PC-3 (cell line): ENCODE measurements at regions not wholly inside any gene's neighbourhood (a gene's known extent, or its start where the extent isn't known, plus 50 kb on each side); places are given as distances from the start of the nearest gene placed in this dataset.
A peak's percentile ranks its signal among the peaks of the same experiment; 100 is the strongest.

Experiments used
- ATAC-seq: fragments of 200-7000 bp; cut with Tn5 transposase; 2 replicates; pipeline ENCODE4 v1.9.1; 2020; ENCODE audit warnings: mild to moderate bottlenecking, moderate library complexity
- BruUV-seq: library from RNA; stranded (reverse); fragments of 400-500 nt; replicated peaks from 2 replicates; lab custom pipeline; 2021; lab: Mats Ljungman, UMichigan
- CTCF ChIA-PET: fragments of 300-600 bp; sonication (Branson Sonifier 250); formaldehyde crosslinking; loops from one replicate; lab custom pipeline; 2022; ENCODE audit warnings: antibody characterized with exemption; lab: Charles Lee
- POLR2A ChIA-PET: fragments of 300-600 bp; sonication (Branson Sonifier 250); formaldehyde crosslinking; loops from one replicate; lab custom pipeline; 2022; ENCODE audit warnings: antibody characterized with exemption; ENCODE audit not compliant: unreplicated experiment; lab: Charles Lee
- DNase-seq: peaks from one replicate; pipeline ENCODE4 v3.0.0-alpha.2; 2015
- H2AFZ ChIP-seq: fragments of 300-600 bp; sonication (generic); 2 replicates; pipeline ENCODE4 v1.6.0; 2016; ENCODE audit warnings: antibody characterized with exemption, low read length
- H3F3A ChIP-seq: fragments of 300-600 bp; sonication (generic); one replicate; pipeline ENCODE4 v1.6.0; 2017; ENCODE audit warnings: antibody characterized with exemption, low read length, control low read depth, mild to moderate bottlenecking; ENCODE audit not compliant: unreplicated experiment
- H3K27ac ChIP-seq: fragments of 300-600 bp; sonication (generic); 2 replicates; pipeline ENCODE4 v1.5.1; 2016; ENCODE audit warnings: mild to moderate bottlenecking, low read length
- H3K27me3 ChIP-seq: fragments of 300-600 bp; sonication (generic); 2 replicates; pipeline ENCODE4 v1.6.1; 2016; ENCODE audit warnings: low read length, mixed read lengths
- H3K36me3 ChIP-seq: fragments of 300-600 bp; sonication (generic); 2 replicates; pipeline ENCODE4 v1.6.1; 2016; ENCODE audit warnings: low read depth, mixed run types, low read length, mixed read lengths
- H3K4me1 ChIP-seq: fragments of 300-600 bp; sonication (generic); 2 replicates; pipeline ENCODE4 v1.5.1; 2016; ENCODE audit warnings: low read length; ENCODE audit not compliant: insufficient read depth
- H3K4me2 ChIP-seq: fragments of 300-600 bp; sonication (generic); 2 replicates; pipeline ENCODE4 v1.6.0; 2016; ENCODE audit warnings: low read length
- H3K4me3 ChIP-seq: fragments of 300-600 bp; sonication (generic); 2 replicates; pipeline ENCODE4 v1.5.1; 2016; ENCODE audit warnings: mild to moderate bottlenecking, low read length, mixed read lengths
- H3K79me2 ChIP-seq: fragments of 300-600 bp; sonication (generic); 2 replicates; pipeline ENCODE4 v1.6.1; 2017; ENCODE audit warnings: low read length, mixed read lengths
- H3K9ac ChIP-seq: fragments of 300-600 bp; sonication (generic); 2 replicates; pipeline ENCODE4 v1.6.0; 2016; ENCODE audit warnings: mild to moderate bottlenecking, low read length
- H3K9me2 ChIP-seq: fragments of 300-600 bp; sonication (generic); replicated peaks from 2 replicates; pipeline ENCODE4 v1.6.1; 2016; ENCODE audit warnings: mixed run types, low read length, mixed read lengths
- H3K9me3 ChIP-seq: fragments of 300-600 bp; sonication (generic); 2 replicates; pipeline ENCODE4 v1.6.1; 2016; ENCODE audit warnings: low read length, mixed read lengths
- H4K20me1 ChIP-seq: fragments of 300-600 bp; sonication (generic); 2 replicates; pipeline ENCODE4 v1.6.1; 2016; ENCODE audit warnings: low read length, mixed read lengths
- CTCF ChIP-seq: fragments of 300-600 bp; sonication (generic); conservative IDR thresholded peaks from 2 replicates; pipeline ENCODE4 v1.5.1; 2017; ENCODE audit warnings: antibody characterized with exemption, low read depth, mild to moderate bottlenecking, low read length
- EZH2 ChIP-seq: fragments of 300-600 bp; sonication (generic); IDR thresholded peaks from one replicate; pipeline ENCODE4 v1.6.1; 2017; ENCODE audit warnings: antibody characterized with exemption, mild to moderate bottlenecking, low read length; ENCODE audit not compliant: unreplicated experiment
- EZH2phosphoT487 ChIP-seq: fragments of 300-600 bp; sonication (generic); IDR thresholded peaks from 2 replicates; pipeline ENCODE4 v1.6.1; 2018; ENCODE audit warnings: mild to moderate bottlenecking, antibody characterized with exemption, low read length, borderline replicate concordance
- intact Hi-C: fragments of 100-400 bp; cut with micrococcal nuclease; formaldehyde crosslinking; loops from 2 replicates; pipeline ENCODE4 v1.9.0; 2023

GRCh38 chr11:37134637-37135036, 536.6 kb upstream of the RAG2 start:
- intact Hi-C loops = no loop called here
- no peak for ATAC-seq
- no peak overlapping the region for H3K4me3 ChIP-seq
- H3K9me3 ChIP-seq = no peaks in the 10 kb centered on the region
- no peak for DNase-seq
- H3K36me3 ChIP-seq = no peaks in the 10 kb centered on the region
- H3K9ac ChIP-seq = no peak overlapping the region
- BruUV-seq = no TSS peak
- H3K4me1 ChIP-seq = no peaks in the 10 kb centered on the region
- H3K9me2 ChIP-seq = no peaks in the 10 kb centered on the region
- no peaks in the 10 kb centered on the region for H4K20me1 ChIP-seq
- H3F3A ChIP-seq = no peaks in the 10 kb centered on the region
- no peaks in the 10 kb centered on the region for H3K79me2 ChIP-seq
- TF ChIP-seq EZH2phosphoT487 = no peak
- no peak for TF ChIP-seq CTCF
- TF ChIP-seq EZH2 = no peak
- H3K4me2 ChIP-seq = no peak overlapping the region
- no peak overlapping the region for H2AFZ ChIP-seq
- ChIA-PET POLR2A (no interaction called here), CTCF (no interaction called here)
- H3K27ac ChIP-seq = no peak overlapping the region
- no peaks in the 10 kb centered on the region for H3K27me3 ChIP-seq

- Histone ChIP-seq H3K27me3 (no peaks in the 10 kb centered on the region), H3K4me1 (no peaks in the 10 kb centered on the region), H3K9ac (no peak overlapping the region), H3K9me2 (no peaks in the 10 kb centered on the region), H3K4me2 (no peak overlapping the region), H3F3A (no peaks in the 10 kb centered on the region), H3K79me2 (no peaks in the 10 kb centered on the region), H3K9me3 (no peaks in the 10 kb centered on the region), H3K27ac (no peak overlapping the region), H3K4me3 (no peak overlapping the region), H2AFZ (no peak overlapping the region), H3K36me3 (no peaks in the 10 kb centered on the region), H4K20me1 (no peaks in the 10 kb centered on the region)
- BruUV-seq = no TSS peak
- no peak for TF ChIP-seq CTCF
- no peak for TF ChIP-seq EZH2phosphoT487
- no peak for TF ChIP-seq EZH2
- ChIA-PET POLR2A (no interaction called here), CTCF (no interaction called here)
- ATAC-seq = no peak
- intact Hi-C loops = no loop called here
- peak; percentile 37 for DNase-seq
Measured at GRCh38 chr11:37124384-37124783, 526.3 kb upstream of the RAG2 start.

GRCh38 chr11:37115963-37116362, 517.9 kb upstream of the RAG2 start:
- no peak overlapping the region for H3K4me3 ChIP-seq
- POLR2A ChIA-PET = no interaction called here
- H3K4me2 ChIP-seq = no peak overlapping the region
- no peaks in the 10 kb centered on the region for H3K9me2 ChIP-seq
- H3K27me3 ChIP-seq = no peaks in the 10 kb centered on the region
- H2AFZ ChIP-seq = no peak overlapping the region
- no peak overlapping the region for H3K27ac ChIP-seq
- no TSS peak for BruUV-seq
- no peak for DNase-seq
- CTCF ChIA-PET = no interaction called here
- no peaks in the 10 kb centered on the region for H3K9me3 ChIP-seq
- no peak for ATAC-seq
- TF ChIP-seq EZH2phosphoT487 (no peak), CTCF (no peak), EZH2 (no peak)
- no peaks in the 10 kb centered on the region for H3F3A ChIP-seq
- no peaks in the 10 kb centered on the region for H3K36me3 ChIP-seq
- no peaks in the 10 kb centered on the region for H3K79me2 ChIP-seq
- H3K4me1 ChIP-seq = no peaks in the 10 kb centered on the region
- no peak overlapping the region for H3K9ac ChIP-seq
- intact Hi-C loops = no loop called here
- no peaks in the 10 kb centered on the region for H4K20me1 ChIP-seq
